HepG2 (cell line): ENCODE measurements at regions not wholly inside any gene's neighbourhood (a gene's known extent, or its start where the extent isn't known, plus 50 kb on each side); places are given as distances from the start of the nearest gene placed in this dataset.

Experiments used
- ATAC-seq: fragments of 200-7000 bp; cut with Tn5 transposase; 3 replicates; pipeline ENCODE4 v1.9.1; 2020; ENCODE audit warnings: mild to moderate bottlenecking, moderate library complexity
- BruUV-seq: library from RNA; stranded (reverse); fragments of 400-500 nt; replicated peaks from 2 replicates; lab custom pipeline; 2021; lab: Mats Ljungman, UMichigan
- CTCF ChIA-PET: fragments of 300-600 bp; formaldehyde crosslinking; extraction: SDS; loops from one replicate; lab custom pipeline; 2021; ENCODE audit warnings: low total read pairs, inconsistent platforms, low intra/inter-chr PET ratio; lab: Yijun Ruan, JAX
- POLR2A ChIA-PET: fragments of 350-600 bp; sonication (Branson Sonifier 250); formaldehyde crosslinking; loops from one replicate; lab custom pipeline; 2020; ENCODE audit warnings: antibody characterized with exemption, inconsistent platforms; lab: Yijun Ruan, JAX
- DNase-seq: peaks from one replicate; pipeline ENCODE4 v3.0.0-alpha.2; 2015; ENCODE audit warnings: low spot score
- FAIRE-seq: peaks from 3 replicates; lab custom pipeline; 2011; peaks lifted over from hg19 to GRCh38; lab: Jason Lieb, UNC
- H2AFZ ChIP-seq: one replicate; pipeline ENCODE4 v1.6.1; 2011; ENCODE audit warnings: low read length, inconsistent platforms
- H3K27ac ChIP-seq: fragments of 300-600 bp; 3 replicates; pipeline ENCODE4 v1.8.0; 2011; ENCODE audit warnings: mixed run types, mild to moderate bottlenecking, mixed read lengths, low read length, inconsistent platforms; ENCODE audit not compliant: insufficient read depth; ENCODE audit errors: extremely low read length
- H3K27me3 ChIP-seq, 2 experiments: fragments of 200-600 bp in 1 of 2; 2 replicates in 1 of 2; 3 replicates in 1 of 2; pipeline versions ENCODE4 v1.6.0 to v1.8.0; 2011; ENCODE audit warnings: low read length in 2 of 2, mild to moderate bottlenecking in 2 of 2, moderate library complexity in 2 of 2, inconsistent platforms in 1 of 2; ENCODE audit not compliant: insufficient read depth in 2 of 2, control insufficient read depth in 1 of 2
- H3K36me3 ChIP-seq, 2 experiments: fragments of 200-600 bp in 1 of 2; replicated peaks in 1 of 2; 2 replicates in 1 of 2; 3 replicates in 1 of 2; pipeline versions ENCODE4 v1.5.1 to v1.8.0; 2011; ENCODE audit warnings: low read length in 2 of 2, inconsistent platforms in 1 of 2; ENCODE audit not compliant: insufficient read depth in 2 of 2, control insufficient read depth in 1 of 2
- H3K4me1 ChIP-seq: 2 replicates; pipeline ENCODE4 v1.5.1; 2012; ENCODE audit warnings: low read length, inconsistent platforms; ENCODE audit not compliant: insufficient read depth
- H3K4me2 ChIP-seq: 2 replicates; pipeline ENCODE4 v1.6.0; 2011; ENCODE audit warnings: low read depth, low read length, inconsistent platforms
- H3K4me3 ChIP-seq, 3 experiments: fragments of 200-600 bp in 1 of 3; sonication (generic), shearing (Covaris generic) in 1 of 3; replicated peaks in 1 of 3; 2 replicates each; pipeline ENCODE4 v1.5.1; 2011 to 2016; ENCODE audit warnings: low read length in 3 of 3, inconsistent platforms in 2 of 3, low read depth in 2 of 3, mild to moderate bottlenecking in 2 of 3, control low read depth in 1 of 3, mixed read lengths in 1 of 3; ENCODE audit not compliant: insufficient read depth in 1 of 3
- H3K79me2 ChIP-seq: one replicate; pipeline ENCODE4 v1.6.1; 2011; ENCODE audit warnings: low read length, inconsistent platforms; ENCODE audit not compliant: insufficient read depth
- H3K9ac ChIP-seq: 2 replicates; pipeline ENCODE4 v1.6.0; 2011; ENCODE audit warnings: mild to moderate bottlenecking, low read depth, low read length, inconsistent platforms; ENCODE audit not compliant: insufficient read depth
- H3K9me3 ChIP-seq: 2 replicates; pipeline ENCODE4 v1.5.1; 2012; ENCODE audit warnings: mild to moderate bottlenecking, low read length
- H4K20me1 ChIP-seq: 2 replicates; pipeline ENCODE4 v1.6.0; 2011; ENCODE audit warnings: inconsistent platforms, mild to moderate bottlenecking, low read length, moderate library complexity; ENCODE audit not compliant: insufficient read depth
- AGO2 ChIP-seq: fragments of 200-400 bp; formaldehyde crosslinking; optimal IDR thresholded peaks from 2 replicates; pipeline ENCODE3; 2017; ENCODE audit warnings: mild to moderate bottlenecking, low read depth, low read length, moderate library complexity
- CAMTA2 ChIP-seq: sonication (generic); formaldehyde crosslinking; IDR thresholded peaks from 2 replicates; pipeline ENCODE4 v1.4.0; 2020; ENCODE audit warnings: mild to moderate bottlenecking, missing genetic modification reagents, borderline replicate concordance
- IRX3 ChIP-seq: sonication (generic); formaldehyde crosslinking; IDR thresholded peaks from 2 replicates; pipeline ENCODE4 v1.8.1; 2023; ENCODE audit warnings: mild to moderate bottlenecking, low read depth, missing genetic modification reagents, borderline replicate concordance
- JARID2 ChIP-seq: sonication (generic); formaldehyde crosslinking; IDR thresholded peaks from 2 replicates; pipeline ENCODE4 v1.8.1; 2023; ENCODE audit warnings: missing genetic modification reagents, inconsistent platforms; ENCODE audit not compliant: insufficient replicate concordance
- PAF1 ChIP-seq: IDR thresholded peaks from 2 replicates; pipeline ENCODE4 v1.6.1; 2016; ENCODE audit warnings: missing genetic modification reagents, missing compliant biosample characterization
- SALL2 ChIP-seq: sonication (generic); formaldehyde crosslinking; IDR thresholded peaks from 2 replicates; pipeline ENCODE4 v1.8.1; 2023; ENCODE audit warnings: mild to moderate bottlenecking, missing genetic modification reagents, inconsistent platforms
- STAT6 ChIP-seq: sonication (generic); formaldehyde crosslinking; IDR thresholded peaks from 2 replicates; pipeline ENCODE4 v1.4.0; 2020; ENCODE audit warnings: missing genetic modification reagents, mild to moderate bottlenecking, borderline replicate concordance
- ZNF33B ChIP-seq: sonication (generic); formaldehyde crosslinking; IDR thresholded peaks from 2 replicates; pipeline ENCODE4 v1.5.1; 2020; ENCODE audit warnings: mild to moderate bottlenecking, missing genetic modification reagents
- ZNF557 ChIP-seq: sonication (generic); formaldehyde crosslinking; IDR thresholded peaks from 2 replicates; pipeline ENCODE4 v1.4.0; 2020; ENCODE audit warnings: missing genetic modification reagents
- ZNF749 ChIP-seq: sonication (generic); formaldehyde crosslinking; IDR thresholded peaks from 2 replicates; pipeline ENCODE4 v1.8.0; 2022; ENCODE audit warnings: mild to moderate bottlenecking, missing genetic modification reagents, moderate library complexity, borderline replicate concordance
- WGBS: methylation state at CpG from one replicate; pipeline ENCODE4 v1.1.6; 2017; ENCODE audit warnings: low lambda C conversion rate; 5-methylcytosine and 5-hydroxymethylcytosine counted together
- in situ Hi-C: cut with HindIII; loops from 2 replicates; pipeline ENCODE4 v1.10.0; 2017; ENCODE audit warnings: low pct_unique_long_range_greater_than_20kb; ENCODE audit not compliant: extremely low pct_ligation_motif_present
- intact Hi-C: fragments of 100-400 bp; cut with micrococcal nuclease; formaldehyde crosslinking; loops from one replicate; pipeline ENCODE4 v1.10.0; 2022; ENCODE audit not compliant: unreplicated experiment

DNA sequence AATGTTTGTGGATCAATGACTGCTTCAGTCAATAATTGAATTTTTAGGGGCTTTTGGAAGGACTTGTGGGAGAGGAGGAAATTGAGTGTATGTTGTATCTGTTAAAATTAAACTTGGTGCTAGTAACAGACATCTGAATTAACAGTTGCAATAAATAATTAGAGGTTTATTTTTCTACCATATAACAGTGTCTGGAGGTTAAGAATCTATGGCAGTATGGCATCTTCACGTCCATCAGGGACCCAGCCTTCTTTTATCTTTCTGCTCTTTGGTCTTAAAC is 72.8 kb upstream of the HABP2 start:
- intact Hi-C loops (no loop called here), in situ Hi-C loops (no loop called here)
- Histone ChIP-seq H3K27me3 (peaks cover 0 to 9% of the 10 kb centered on the region in 2 experiments; a peak in 3 of 5 replicates), H3K4me3 (no peak overlapping the region), H3K9ac (no peak overlapping the region), H2AFZ (no peak overlapping the region), H4K20me1 (no peaks in the 10 kb centered on the region), H3K36me3 (no peaks in the 10 kb centered on the region), H3K79me2 (no peaks in the 10 kb centered on the region), H3K4me1 (no peaks in the 10 kb centered on the region), H3K27ac (no peak overlapping the region), H3K4me2 (no peak overlapping the region), H3K9me3 (peaks cover 23% of the 10 kb centered on the region)
- no TSS peak for BruUV-seq
- FAIRE-seq: no peak
- WGBS: 0% methylated on average over 1 of the region's 1 CpG
- ATAC-seq: no peak
- ChIA-PET CTCF (no interaction called here), POLR2A (no interaction called here)
- no peak for TF ChIP-seq SALL2 (CRISPR knock-in tag)
- TF ChIP-seq JARID2 (CRISPR knock-in tag): no peak
- TF ChIP-seq STAT6: no peak
- TF ChIP-seq CAMTA2 (CRISPR knock-in tag): no peak
- TF ChIP-seq IRX3 (CRISPR knock-in tag): no peak
- no peak for TF ChIP-seq ZNF557 (CRISPR knock-in tag)
- no peak for TF ChIP-seq ZNF749
- TF ChIP-seq ZNF33B (CRISPR knock-in tag): no peak
- no peak for TF ChIP-seq AGO2
- no peak for TF ChIP-seq PAF1 (CRISPR knock-in tag)
- no peak for DNase-seq
